ENCODE measurements at regions not wholly inside any gene's neighbourhood (a gene's known extent, or its start where the extent isn't known, plus 50 kb on each side); places are given as distances from the start of the nearest gene placed in this dataset.

DNA sequence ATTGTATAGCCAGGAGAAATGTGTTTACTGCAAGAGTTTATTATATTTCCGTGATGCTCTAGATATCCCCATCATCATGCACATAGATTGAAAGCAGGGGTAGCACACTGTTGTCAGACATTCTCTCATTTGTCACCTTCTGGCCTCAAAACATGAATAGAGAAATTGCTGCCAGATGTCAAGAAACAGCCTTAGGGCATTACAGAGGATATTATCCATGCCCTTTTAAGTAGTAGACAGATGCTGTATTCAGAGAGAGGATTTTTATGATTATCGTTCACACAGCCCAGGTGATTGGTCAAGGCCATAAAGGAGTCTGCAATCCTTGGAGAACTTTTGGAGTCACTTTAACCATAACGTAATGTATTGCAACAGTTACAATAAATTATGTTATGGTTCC is 1961.5 kb upstream of the TENM3 start:
- no peak for DNase-seq
- H3K27ac ChIP-seq (ENCODE audit: low read depth, low read length), result no peak overlapping the region
- H3K9ac ChIP-seq (ENCODE audit: low read length), result no peak overlapping the region
- H4K5ac ChIP-seq (ENCODE audit: low read length), result no peak overlapping the region
- no peaks in the 10 kb centered on the region for H3K79me2 ChIP-seq (ENCODE audit: control insufficient read depth, insufficient read depth, low read length)
- H3K79me1 ChIP-seq (ENCODE audit: low read length), result no peaks in the 10 kb centered on the region
- no peaks in the 10 kb centered on the region for H3K36me3 ChIP-seq (ENCODE audit: control insufficient read depth, insufficient read depth, low read length)
- H3K27me3 ChIP-seq (ENCODE audit: insufficient read depth, low read length, poor library complexity), result no peaks in the 10 kb centered on the region
- H3K4ac ChIP-seq (ENCODE audit: low read depth, low read length), result no peak overlapping the region
- H3K56ac ChIP-seq (ENCODE audit: low read length), result no peak overlapping the region
- no peak overlapping the region for H2BK5ac ChIP-seq (ENCODE audit: low read length)
- no peak overlapping the region for H2BK15ac ChIP-seq (replicated peaks; ENCODE audit: low read depth)
- H4K8ac ChIP-seq (ENCODE audit: low read depth, low read length), result no peak overlapping the region
- H3K4me2 ChIP-seq (ENCODE audit: low read length), result no peak overlapping the region
- no peak overlapping the region for H3K4me3 ChIP-seq (ENCODE audit: low read length)
- no peak overlapping the region for H2AK5ac ChIP-seq (ENCODE audit: low read length)
- no CpG with 5 or more reads among the region's 3 CpGs for WGBS (ENCODE audit: extremely low coverage, insufficient coverage, low lambda C conversion rate)
- no peak overlapping the region for H2BK120ac ChIP-seq (ENCODE audit: low read depth, low read length)
- H3K23ac ChIP-seq (ENCODE audit: low read length), result no peak overlapping the region
- H3K4me1 ChIP-seq (ENCODE audit: control insufficient read depth, low read depth, low read length), result no peaks in the 10 kb centered on the region
- no peak overlapping the region for H3K18ac ChIP-seq (ENCODE audit: low read length)

DNA sequence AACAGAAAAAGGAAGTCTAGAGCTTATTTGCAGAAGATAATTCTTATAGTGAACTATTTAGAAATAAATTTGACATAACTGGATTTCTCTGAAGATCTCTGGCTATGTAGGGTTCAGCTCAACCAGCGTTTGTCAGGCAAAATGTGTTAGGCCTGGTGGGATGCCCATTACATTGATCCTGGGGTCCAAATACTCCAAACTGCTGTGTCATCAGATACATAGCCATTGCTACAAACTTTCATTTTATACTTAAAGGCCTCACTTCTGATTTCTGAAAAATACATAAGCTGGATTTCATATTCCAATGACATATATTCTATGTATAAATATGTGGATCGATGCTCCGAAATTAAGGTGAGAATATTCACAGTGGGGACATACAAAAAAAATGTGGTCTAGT is 1958.9 kb upstream of the TENM3 start:
- WGBS (ENCODE audit: extremely low coverage, insufficient coverage, low lambda C conversion rate), result no CpG with 5 or more reads among the region's 3 CpGs
- Histone ChIP-seq H3K23ac (ENCODE audit: low read length) (no peak overlapping the region), H2BK15ac (replicated peaks; ENCODE audit: low read depth) (no peak overlapping the region), H3K4me2 (ENCODE audit: low read length) (no peak overlapping the region), H4K5ac (ENCODE audit: low read length) (no peak overlapping the region), H3K9ac (ENCODE audit: low read length) (no peak overlapping the region), H3K4me1 (ENCODE audit: control insufficient read depth, low read depth, low read length) (no peaks in the 10 kb centered on the region), H2BK5ac (ENCODE audit: low read length) (no peak overlapping the region), H3K56ac (ENCODE audit: low read length) (no peak overlapping the region), H2AK5ac (ENCODE audit: low read length) (no peak overlapping the region), H2BK120ac (ENCODE audit: low read depth, low read length) (no peak overlapping the region), H3K79me1 (ENCODE audit: low read length) (no peaks in the 10 kb centered on the region), H3K18ac (ENCODE audit: low read length) (no peak overlapping the region), H3K27me3 (ENCODE audit: insufficient read depth, low read length, poor library complexity) (no peaks in the 10 kb centered on the region), H3K4me3 (ENCODE audit: low read length) (no peak overlapping the region), H3K79me2 (ENCODE audit: control insufficient read depth, insufficient read depth, low read length) (no peaks in the 10 kb centered on the region), H3K36me3 (ENCODE audit: control insufficient read depth, insufficient read depth, low read length) (no peaks in the 10 kb centered on the region), H4K8ac (ENCODE audit: low read depth, low read length) (no peak overlapping the region), H3K4ac (ENCODE audit: low read depth, low read length) (no peak overlapping the region), H3K27ac (ENCODE audit: low read depth, low read length) (no peak overlapping the region)
- DNase-seq, result no peak

DNA sequence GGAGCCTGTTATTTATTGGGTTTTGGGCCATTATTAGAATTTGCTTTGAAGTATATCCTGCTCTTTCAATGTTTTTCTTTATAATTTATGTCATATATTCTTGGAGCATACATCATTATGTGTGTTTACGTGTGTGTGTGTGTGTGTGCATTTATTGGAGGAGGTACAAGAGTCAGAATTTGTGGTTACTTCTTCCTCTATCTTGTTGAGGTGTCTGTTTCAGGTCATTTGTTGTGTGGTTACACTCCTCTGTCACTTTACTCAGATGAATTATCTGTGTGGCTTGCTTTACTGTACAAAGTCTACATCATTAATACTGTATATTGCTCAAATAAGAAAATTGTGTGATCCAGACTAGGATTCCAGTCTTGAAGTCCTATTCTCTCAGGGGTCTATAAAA is 1957.4 kb upstream of the TENM3 start:
- Histone ChIP-seq H2BK120ac (ENCODE audit: low read depth, low read length) (no peak overlapping the region), H3K4me2 (ENCODE audit: low read length) (no peak overlapping the region), H3K9ac (ENCODE audit: low read length) (no peak overlapping the region), H2BK5ac (ENCODE audit: low read length) (no peak overlapping the region), H3K79me2 (ENCODE audit: control insufficient read depth, insufficient read depth, low read length) (no peaks in the 10 kb centered on the region), H2AK5ac (ENCODE audit: low read length) (no peak overlapping the region), H3K23ac (ENCODE audit: low read length) (no peak overlapping the region), H4K5ac (ENCODE audit: low read length) (no peak overlapping the region), H3K56ac (ENCODE audit: low read length) (no peak overlapping the region), H3K18ac (ENCODE audit: low read length) (no peak overlapping the region), H3K4ac (ENCODE audit: low read depth, low read length) (no peak overlapping the region), H3K79me1 (ENCODE audit: low read length) (no peaks in the 10 kb centered on the region), H3K36me3 (ENCODE audit: control insufficient read depth, insufficient read depth, low read length) (no peaks in the 10 kb centered on the region), H3K4me1 (ENCODE audit: control insufficient read depth, low read depth, low read length) (no peaks in the 10 kb centered on the region), H3K27me3 (ENCODE audit: insufficient read depth, low read length, poor library complexity) (no peaks in the 10 kb centered on the region), H3K4me3 (ENCODE audit: low read length) (no peak overlapping the region), H4K8ac (ENCODE audit: low read depth, low read length) (no peak overlapping the region), H2BK15ac (replicated peaks; ENCODE audit: low read depth) (no peak overlapping the region), H3K27ac (ENCODE audit: low read depth, low read length) (no peak overlapping the region)
- DNase-seq, result no peak
- no CpG with 5 or more reads among the region's 1 CpG for WGBS (ENCODE audit: extremely low coverage, insufficient coverage, low lambda C conversion rate)

DNA sequence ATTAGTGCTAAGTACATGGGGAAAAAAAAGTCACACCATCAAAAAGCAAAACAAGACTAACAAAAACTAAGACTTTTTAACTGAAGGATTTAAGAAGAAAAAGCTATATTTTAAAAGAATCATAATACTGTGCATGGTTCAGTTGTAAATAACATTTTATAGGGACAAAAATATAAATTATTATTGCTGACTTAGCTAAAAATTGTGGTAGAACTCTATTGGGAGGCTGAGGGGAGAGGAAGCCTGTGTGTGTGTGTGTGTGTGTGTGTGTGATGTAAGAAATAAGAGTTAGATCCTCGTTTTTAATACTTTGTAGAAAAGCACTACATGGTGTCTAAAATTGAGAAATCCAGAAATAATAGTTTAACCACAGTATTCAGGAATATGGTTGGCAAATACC is 1950.9 kb upstream of the TENM3 start:
- Histone ChIP-seq H2BK5ac (ENCODE audit: low read length) (no peak overlapping the region), H4K5ac (ENCODE audit: low read length) (no peak overlapping the region), H3K4me2 (ENCODE audit: low read length) (no peak overlapping the region), H3K9ac (ENCODE audit: low read length) (no peak overlapping the region), H3K36me3 (ENCODE audit: control insufficient read depth, insufficient read depth, low read length) (no peaks in the 10 kb centered on the region), H2BK120ac (ENCODE audit: low read depth, low read length) (no peak overlapping the region), H3K4me1 (ENCODE audit: control insufficient read depth, low read depth, low read length) (no peaks in the 10 kb centered on the region), H3K18ac (ENCODE audit: low read length) (no peak overlapping the region), H3K4ac (ENCODE audit: low read depth, low read length) (no peak overlapping the region), H3K79me1 (ENCODE audit: low read length) (no peaks in the 10 kb centered on the region), H3K56ac (ENCODE audit: low read length) (no peak overlapping the region), H3K23ac (ENCODE audit: low read length) (no peak overlapping the region), H4K8ac (ENCODE audit: low read depth, low read length) (no peak overlapping the region), H3K79me2 (ENCODE audit: control insufficient read depth, insufficient read depth, low read length) (no peaks in the 10 kb centered on the region), H3K27ac (ENCODE audit: low read depth, low read length) (no peak overlapping the region), H3K27me3 (ENCODE audit: insufficient read depth, low read length, poor library complexity) (no peaks in the 10 kb centered on the region), H3K4me3 (ENCODE audit: low read length) (no peak overlapping the region), H2AK5ac (ENCODE audit: low read length) (no peak overlapping the region), H2BK15ac (replicated peaks; ENCODE audit: low read depth) (no peak overlapping the region)
- WGBS (ENCODE audit: extremely low coverage, insufficient coverage, low lambda C conversion rate), result no CpG with 5 or more reads among the region's 1 CpG
- no peak for DNase-seq

DNA sequence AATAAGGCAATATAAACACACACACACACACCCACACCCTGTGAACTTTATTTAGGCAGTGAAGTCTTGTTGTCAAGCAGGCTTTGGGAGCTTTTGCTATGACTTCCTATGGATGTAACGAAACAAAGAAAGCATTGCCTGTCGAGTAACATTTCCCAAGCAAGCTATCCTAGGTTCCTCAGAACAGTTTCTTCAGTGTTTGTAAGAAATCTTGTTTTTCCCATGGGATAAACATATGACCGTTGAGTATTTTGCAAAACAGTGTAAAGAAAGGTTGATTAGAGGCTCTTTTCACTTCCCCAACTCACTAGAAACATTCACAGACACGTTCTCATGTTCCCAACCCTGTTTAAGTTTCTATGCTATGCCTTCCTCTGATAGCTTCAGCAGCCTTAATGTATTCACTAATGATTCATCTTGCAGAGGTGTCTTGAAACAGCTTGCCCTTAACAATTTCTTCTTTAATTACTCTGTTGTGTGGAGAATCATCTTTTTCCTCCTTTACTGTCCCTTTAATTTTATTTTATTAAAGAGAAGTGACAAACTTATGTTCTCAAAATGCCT is 1947.1 kb upstream of the TENM3 start:
- no CpG with 5 or more reads among the region's 4 CpGs for WGBS (ENCODE audit: extremely low coverage, insufficient coverage, low lambda C conversion rate)

DNA sequence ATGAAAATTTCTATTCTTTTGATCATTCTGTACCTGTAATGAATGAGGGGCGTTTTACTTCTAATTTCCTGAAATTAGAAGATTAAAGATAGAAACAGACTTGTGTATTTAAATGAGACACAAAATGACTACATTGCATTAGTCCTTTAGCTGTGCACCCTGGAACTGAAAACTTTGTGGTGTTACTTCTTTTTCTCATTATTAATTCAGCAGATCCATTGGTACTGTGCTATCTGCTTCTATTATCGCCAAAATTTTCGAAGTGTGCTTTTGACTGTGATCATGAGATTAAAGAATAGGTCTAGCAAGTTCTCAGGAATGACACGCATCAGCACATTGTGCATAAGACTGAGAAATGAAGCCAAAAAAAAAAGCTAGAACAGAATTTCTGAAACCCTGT is 1938.9 kb upstream of the TENM3 start:
- no peak overlapping the region for H3K4me2 ChIP-seq (ENCODE audit: low read length)
- no peak overlapping the region for H2BK120ac ChIP-seq (ENCODE audit: low read depth, low read length)
- H3K4me1 ChIP-seq (ENCODE audit: control insufficient read depth, low read depth, low read length), result no peaks in the 10 kb centered on the region
- H3K79me2 ChIP-seq (ENCODE audit: control insufficient read depth, insufficient read depth, low read length), result no peaks in the 10 kb centered on the region
- no peak overlapping the region for H4K5ac ChIP-seq (ENCODE audit: low read length)
- no peak overlapping the region for H3K56ac ChIP-seq (ENCODE audit: low read length)
- no peak overlapping the region for H3K4ac ChIP-seq (ENCODE audit: low read depth, low read length)
- no peaks in the 10 kb centered on the region for H3K27me3 ChIP-seq (ENCODE audit: insufficient read depth, low read length, poor library complexity)
- no CpG with 5 or more reads among the region's 4 CpGs for WGBS (ENCODE audit: extremely low coverage, insufficient coverage, low lambda C conversion rate)
- no peak overlapping the region for H2BK5ac ChIP-seq (ENCODE audit: low read length)
- no peak overlapping the region for H2BK15ac ChIP-seq (replicated peaks; ENCODE audit: low read depth)
- H2AK5ac ChIP-seq (ENCODE audit: low read length), result no peak overlapping the region
- no peak overlapping the region for H3K27ac ChIP-seq (ENCODE audit: low read depth, low read length)
- no peaks in the 10 kb centered on the region for H3K36me3 ChIP-seq (ENCODE audit: control insufficient read depth, insufficient read depth, low read length)
- no peaks in the 10 kb centered on the region for H3K79me1 ChIP-seq (ENCODE audit: low read length)
- no peak overlapping the region for H3K18ac ChIP-seq (ENCODE audit: low read length)
- H3K9ac ChIP-seq (ENCODE audit: low read length), result no peak overlapping the region
- no peak overlapping the region for H4K8ac ChIP-seq (ENCODE audit: low read depth, low read length)
- H3K23ac ChIP-seq (ENCODE audit: low read length), result no peak overlapping the region
- no peak for DNase-seq
- H3K4me3 ChIP-seq (ENCODE audit: low read length), result no peak overlapping the region

More for the DNA sequence above, 1947.1 kb upstream of the TENM3 start:
- Histone ChIP-seq H2BK15ac (replicated peaks; ENCODE audit: low read depth) (no peak overlapping the region), H4K5ac (ENCODE audit: low read length) (no peak overlapping the region), H3K4me1 (ENCODE audit: control insufficient read depth, low read depth, low read length) (no peaks in the 10 kb centered on the region), H3K23ac (ENCODE audit: low read length) (no peak overlapping the region), H3K79me1 (ENCODE audit: low read length) (no peaks in the 10 kb centered on the region), H4K8ac (ENCODE audit: low read depth, low read length) (no peak overlapping the region), H3K36me3 (ENCODE audit: control insufficient read depth, insufficient read depth, low read length) (no peaks in the 10 kb centered on the region), H3K9ac (ENCODE audit: low read length) (no peak overlapping the region), H3K56ac (ENCODE audit: low read length) (no peak overlapping the region), H2AK5ac (ENCODE audit: low read length) (no peak overlapping the region), H3K27me3 (ENCODE audit: insufficient read depth, low read length, poor library complexity) (no peaks in the 10 kb centered on the region), H3K18ac (ENCODE audit: low read length) (no peak overlapping the region), H3K4me2 (ENCODE audit: low read length) (no peak overlapping the region), H3K27ac (ENCODE audit: low read depth, low read length) (no peak overlapping the region), H2BK120ac (ENCODE audit: low read depth, low read length) (no peak overlapping the region), H3K4ac (ENCODE audit: low read depth, low read length) (no peak overlapping the region), H3K4me3 (ENCODE audit: low read length) (no peak overlapping the region), H3K79me2 (ENCODE audit: control insufficient read depth, insufficient read depth, low read length) (no peaks in the 10 kb centered on the region), H2BK5ac (ENCODE audit: low read length) (no peak overlapping the region)
- peak; percentile 0 for DNase-seq

All from mesendoderm (in vitro differentiated cells).